SW480 (cell line): ENCODE measurements at regions not wholly inside any gene's neighbourhood (a gene's known extent, or its start where the extent isn't known, plus 50 kb on each side); places are given as distances from the start of the nearest gene placed in this dataset.
"Not testable (repeated sequence)": the region's sequence is repeated elsewhere in the genome, so short reads cannot be mapped to it uniquely, and the experiment has no call there.

Source experiments
- DNase-seq: peaks from one replicate; pipeline ENCODE4 v3.0.0-alpha.2; 2016; ENCODE audit warnings: low spot score

DNA sequence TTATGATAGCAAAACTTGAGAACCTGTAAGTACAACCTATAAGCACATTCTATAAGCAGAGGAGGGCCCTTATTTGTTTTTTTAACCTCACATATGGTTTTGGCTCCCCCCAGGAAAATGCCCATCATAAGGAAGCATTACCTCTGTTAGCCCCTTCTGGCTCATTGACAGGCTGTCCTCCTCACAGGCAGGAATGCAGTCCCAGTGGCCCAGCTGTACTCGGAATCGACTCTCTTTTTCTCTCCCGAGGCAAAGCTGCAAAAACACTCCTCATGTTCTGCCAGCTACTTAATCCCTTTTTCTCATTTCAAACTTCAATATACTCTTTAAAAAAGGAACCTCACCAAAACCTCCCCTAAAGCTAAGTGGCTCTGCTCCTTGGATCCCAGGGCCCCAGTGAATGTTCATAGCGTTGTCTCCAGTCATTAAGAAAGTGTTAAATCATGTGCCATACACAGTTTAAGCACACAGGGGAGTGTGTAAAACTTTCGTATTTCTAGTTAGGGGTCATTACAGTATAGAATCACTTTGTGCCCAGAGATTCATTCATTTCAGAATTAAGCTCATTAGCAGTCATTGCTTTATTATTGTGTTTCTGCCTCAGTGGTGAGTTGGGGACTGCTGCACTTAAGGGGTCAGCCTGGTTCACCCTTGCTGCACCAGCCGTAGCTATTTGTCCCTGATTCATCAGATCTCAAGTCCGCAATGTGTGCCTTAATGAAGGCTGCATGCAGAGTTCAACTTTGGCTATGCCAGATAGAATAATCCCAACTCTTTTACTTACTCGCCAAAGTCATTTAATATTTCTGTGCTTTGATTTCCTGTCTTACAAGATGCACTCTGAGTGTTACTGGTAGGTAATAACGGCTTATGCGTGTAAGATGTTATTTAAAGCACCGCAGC lies 57.6 kb downstream of the JRKL start:
- DNase-seq = no peak

DNA sequence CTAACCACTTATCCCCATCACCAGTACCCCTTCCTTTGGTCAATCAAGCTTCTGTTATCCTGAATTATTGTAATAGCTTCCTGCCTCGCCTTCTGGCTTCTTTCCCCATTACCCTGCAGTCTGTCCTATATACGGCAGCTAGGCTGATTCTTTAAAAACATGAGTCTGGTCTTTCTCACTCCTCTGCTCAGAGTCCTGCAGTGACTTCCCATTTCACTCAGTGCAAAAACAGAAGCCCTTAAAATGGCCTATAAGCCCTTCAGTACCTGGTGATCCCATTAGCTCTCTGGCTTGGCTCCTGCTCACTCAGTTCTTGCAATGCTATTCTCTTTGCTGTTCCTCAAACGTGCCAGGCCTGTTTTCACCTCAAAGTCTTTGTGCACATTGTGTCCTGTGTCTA lies 58.4 kb downstream of the JRKL start:
- DNase-seq = no peak

DNA sequence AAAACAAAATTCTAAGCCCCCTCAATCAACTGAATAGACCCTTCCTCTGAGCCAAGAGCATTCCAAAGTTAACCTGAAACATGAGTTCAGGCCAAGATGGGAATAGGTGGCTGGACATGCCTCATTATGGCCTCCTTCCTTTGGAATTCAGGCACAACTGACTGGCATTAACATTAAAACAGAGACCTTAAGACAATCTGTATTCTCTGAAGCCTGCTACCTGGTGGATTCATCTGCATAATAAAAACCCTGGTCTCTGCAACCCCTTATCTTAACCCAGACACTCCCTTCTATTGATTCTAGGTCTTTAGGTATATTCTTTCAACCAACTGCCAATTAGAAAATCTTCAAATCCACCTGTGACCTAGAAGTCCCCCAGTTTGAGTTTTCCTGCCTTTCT lies 66.3 kb downstream of the JRKL start:
- no peak for DNase-seq

DNA sequence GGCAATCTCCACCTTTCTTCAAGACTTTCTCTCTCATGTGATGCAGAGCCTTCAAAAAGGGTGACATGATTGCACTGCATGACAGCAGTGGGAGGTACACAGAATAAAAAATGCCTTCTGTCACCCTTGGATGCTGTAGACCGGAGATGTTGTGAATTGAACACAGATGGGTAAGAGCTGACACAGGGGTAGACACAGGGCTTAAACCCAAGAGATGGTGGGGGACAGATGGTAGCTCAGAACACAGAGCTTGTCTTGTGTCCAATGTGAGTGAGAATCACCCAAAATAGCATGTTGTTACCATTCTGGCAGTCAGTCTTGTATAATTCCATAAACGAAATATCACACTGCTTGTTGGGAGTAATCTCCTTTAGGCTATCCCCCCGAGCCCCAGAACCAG lies 69.9 kb downstream of the JRKL start:
- no peak for DNase-seq

DNA sequence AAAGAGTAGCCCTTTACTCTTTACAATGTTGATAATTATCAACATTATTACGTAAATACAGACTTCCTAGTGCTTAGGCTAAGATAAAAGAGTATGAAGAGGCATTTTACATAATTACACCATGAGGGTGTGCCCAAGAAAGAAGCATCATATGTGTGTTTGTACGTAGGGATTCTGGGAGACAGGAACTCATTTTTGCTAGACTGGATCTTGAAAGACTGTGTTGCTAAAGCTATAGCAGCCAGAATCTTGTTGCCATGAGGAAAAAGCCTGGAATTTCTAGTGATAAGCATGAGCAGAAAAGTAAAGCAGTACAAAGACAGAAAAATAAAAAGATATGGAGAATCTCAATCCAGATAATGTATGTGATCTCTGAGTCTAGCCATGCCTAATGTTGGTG lies 72.1 kb downstream of the JRKL start:
- DNase-seq = no peak

DNA sequence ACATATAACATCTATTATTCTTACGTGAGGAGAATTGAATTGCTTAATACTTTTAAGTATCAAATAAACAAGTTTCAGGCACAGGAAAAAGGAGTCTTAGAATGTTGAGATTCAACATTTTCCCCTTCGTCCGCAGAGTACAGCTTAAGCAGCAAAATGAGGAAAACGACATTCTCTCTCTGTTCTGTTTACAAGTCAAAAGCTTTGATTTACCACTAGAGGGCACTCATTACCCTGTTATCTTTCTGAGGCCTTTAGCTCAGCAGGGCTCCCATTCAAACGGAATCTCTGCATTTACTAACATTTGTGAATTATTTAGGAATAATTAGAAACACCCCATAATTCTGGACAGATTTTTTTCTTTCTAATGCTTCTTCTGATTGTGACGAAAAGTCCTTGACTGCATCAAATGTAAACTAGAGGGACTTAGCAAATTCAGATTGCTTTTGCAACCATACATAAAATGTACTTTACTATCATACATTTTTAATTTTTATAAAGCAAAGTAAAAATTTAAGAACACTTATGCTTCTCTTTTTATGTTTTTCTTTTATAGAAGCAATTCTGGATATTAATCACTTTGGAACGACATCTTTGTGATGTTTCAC lies 75.0 kb downstream of the JRKL start:
- peak; percentile 87 for DNase-seq

DNA sequence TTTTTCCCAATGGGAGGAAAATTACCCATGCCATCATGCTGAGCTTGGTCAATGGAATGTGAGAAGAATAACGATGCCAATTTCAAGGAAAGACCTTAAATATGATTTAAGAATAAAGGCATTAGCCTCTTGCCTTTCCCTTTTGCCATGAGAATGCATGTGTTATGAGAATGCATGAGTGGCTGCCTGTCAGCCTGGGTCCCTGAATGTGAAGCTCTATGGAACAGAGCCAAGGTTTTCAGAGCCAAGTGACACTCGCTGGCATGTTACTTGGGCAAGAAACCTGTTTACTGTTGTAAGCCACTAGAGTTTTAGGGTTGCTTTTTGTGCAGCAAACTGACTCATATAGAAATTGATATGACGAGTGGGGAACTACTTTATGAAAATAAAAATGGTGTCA lies 75.7 kb downstream of the JRKL start:
- DNase-seq = no peak

DNA sequence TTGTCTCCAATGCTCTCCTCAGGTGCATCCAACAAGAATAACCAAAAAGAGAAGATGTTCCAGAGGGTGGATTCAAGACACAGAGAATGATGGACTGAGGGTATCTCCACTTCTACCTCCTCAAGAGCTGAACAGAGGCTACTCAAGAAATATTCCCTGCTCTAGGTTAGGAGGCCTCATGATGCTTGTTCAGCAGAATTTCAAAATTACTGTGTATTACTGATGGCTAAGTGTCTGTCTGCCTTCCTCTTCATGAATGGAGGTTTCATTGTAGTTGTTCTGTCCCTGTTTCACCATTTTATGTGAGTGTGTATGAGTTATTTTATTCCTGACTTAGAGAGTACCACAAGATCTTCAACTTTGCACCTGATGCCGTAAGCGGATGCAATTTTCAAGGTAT lies 76.8 kb downstream of the JRKL start:
- no peak for DNase-seq

DNA sequence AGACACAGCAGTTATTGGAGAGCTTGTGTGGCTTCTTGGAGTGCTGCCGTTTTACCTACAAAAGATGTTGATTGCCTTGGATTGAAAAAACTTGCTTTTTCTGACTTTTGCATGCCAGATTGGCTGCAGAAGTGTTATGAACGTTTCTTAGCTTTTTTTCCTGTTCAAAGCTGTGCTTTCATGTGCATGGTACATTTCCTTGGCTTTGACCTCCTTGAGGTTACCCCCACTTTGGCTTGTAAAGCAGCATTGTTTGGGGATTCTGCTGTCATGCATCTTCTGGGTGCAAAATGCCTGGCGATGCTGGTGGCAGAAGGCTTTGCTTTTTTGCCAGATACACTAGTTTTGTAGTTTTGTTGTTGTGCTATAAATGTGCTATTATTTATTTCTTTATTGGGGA lies 80.0 kb downstream of the JRKL start:
- DNase-seq = no peak

DNA sequence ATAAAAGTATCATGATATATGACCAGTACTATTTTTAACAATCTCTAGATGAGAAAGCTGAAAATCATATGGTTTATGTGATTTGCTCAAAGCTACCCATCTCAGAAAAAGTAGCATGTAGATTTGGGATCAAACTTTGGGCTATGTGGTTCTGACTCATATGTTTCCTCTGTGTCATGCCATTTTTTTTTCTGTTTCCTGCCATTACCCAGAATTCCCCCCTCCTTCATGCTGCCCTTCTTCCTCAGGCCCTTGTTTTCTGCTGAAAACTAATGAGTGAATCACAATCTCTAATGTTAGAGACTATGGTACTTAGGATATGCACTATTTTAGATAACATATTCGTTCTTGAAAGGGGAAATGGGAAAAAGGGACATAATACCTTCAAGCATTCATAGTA lies 80.7 kb downstream of the JRKL start:
- no peak for DNase-seq

DNA sequence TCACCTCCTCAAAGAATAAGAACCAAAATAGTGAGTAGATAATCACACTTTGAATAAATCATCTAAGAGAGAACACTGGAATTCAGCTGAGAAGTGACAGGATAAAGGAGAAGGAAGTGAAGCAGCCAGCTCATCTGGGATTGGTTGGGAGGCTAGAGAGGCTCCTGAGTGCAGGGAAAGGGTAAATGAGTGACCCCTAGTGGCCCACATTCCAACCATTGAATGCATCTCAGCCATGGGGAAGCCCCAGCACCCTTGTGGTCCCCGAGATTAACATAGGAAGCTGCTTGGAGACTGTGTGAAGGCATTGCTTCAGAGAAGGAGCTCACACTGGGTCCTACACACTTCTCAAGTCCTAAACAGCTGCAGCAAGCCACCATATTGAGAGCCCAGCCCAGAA lies 82.3 kb downstream of the JRKL start:
- no peak for DNase-seq

DNA sequence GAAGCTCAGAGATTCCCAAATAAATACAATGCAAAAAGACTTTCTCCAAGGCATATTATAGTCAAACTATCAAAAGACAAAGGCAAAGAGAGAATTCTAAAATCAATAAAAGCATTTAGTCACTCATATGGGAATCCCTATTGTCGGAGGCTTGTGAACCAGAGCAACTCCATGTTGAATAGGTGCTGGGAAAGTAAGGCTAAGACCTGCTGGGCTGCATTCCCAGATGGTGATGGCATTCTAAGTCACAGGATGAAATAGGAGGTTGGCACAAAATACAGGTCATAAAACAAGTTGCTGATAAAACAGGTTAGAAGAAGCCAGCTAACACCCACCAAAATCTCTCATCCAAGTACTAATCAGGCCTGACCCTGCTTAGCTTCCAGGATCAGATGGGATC lies 84.5 kb downstream of the JRKL start:
- DNase-seq = no peak

DNA sequence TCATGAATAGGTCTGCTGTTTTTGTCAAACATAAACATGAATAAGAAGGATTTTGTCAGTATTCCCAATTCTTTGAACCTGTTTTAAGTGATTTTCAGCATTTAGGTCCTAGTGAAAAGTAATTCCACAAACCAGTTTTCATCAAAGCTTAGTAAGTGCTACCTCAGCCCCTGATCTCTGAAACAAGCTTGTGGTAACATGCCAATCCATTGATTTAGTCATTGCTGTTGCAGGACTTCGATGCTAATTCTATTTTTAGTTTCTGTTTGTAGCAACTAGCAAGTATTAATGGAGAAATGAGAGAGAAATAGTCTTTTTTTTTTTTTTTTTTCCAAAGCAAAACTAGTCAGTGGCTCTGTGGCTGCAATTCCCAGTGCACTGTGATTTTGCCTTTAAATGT lies 91.4 kb downstream of the JRKL start:
- DNase-seq = no peak

DNA sequence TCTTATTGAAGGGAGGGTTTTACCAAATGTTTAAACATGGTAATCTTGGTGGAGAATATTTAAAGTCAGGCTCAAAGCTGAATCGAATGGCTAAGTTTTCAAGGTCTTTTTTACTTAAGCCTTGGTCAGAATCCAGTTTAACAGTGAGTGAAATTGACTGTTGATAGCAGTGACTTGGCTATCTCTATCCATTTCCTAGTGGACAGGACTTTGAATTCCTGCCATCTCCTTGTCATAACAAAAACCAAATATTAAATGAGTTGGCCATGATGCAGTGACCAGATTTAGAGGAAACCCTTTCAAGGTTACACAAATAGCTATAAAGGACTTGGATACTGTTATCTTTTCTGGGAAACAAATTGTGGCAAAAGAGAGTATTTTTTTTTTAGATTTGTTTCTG lies 92.0 kb downstream of the JRKL start:
- DNase-seq = no peak

DNA sequence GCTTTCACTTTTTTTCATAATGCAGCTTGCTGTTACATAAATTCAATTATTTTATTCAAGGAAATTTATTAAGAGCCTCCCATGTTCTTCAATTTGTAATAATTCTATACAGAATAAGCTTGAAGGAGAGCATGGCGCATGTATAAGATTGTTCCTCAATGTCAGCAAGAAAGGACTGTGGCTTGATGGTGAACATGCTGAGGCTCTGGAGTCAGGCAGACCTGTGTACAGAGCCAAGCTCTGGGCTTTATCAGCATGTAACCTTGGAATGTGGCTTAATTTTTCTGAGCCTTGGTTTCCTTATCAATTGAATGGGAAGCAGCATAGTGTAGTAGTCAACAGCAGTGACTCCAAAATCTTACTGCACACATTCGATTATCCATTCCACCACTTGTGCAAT lies 92.4 kb downstream of the JRKL start:
- DNase-seq = no peak

DNA sequence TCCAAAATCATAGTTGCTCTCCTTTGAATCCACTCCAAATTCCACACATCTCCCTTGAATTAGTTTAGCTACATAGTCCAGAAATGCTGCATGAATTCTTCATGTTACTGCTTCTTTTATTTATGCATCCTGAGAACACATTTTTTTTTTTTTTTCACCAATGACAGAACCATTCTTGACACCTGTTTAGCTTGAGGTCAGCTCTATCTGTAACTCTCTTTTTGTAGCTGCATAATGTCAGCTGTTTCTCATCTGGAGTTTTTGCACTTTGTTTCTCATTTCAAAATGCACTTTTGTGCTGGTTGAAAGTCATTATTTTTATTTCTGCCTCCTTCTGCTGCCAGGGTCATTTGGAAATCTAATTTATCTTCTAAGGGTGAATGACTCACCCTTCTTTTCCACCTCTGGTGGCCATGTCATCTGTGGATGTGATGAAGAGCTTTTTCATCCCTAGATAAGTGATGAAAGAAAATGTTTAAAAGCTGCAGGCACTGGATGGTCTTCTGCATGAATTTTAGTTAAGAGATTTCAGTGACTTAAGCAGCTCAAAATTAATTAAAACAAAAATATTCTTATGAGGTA lies 93.7 kb downstream of the JRKL start:
- no peak for DNase-seq

DNA sequence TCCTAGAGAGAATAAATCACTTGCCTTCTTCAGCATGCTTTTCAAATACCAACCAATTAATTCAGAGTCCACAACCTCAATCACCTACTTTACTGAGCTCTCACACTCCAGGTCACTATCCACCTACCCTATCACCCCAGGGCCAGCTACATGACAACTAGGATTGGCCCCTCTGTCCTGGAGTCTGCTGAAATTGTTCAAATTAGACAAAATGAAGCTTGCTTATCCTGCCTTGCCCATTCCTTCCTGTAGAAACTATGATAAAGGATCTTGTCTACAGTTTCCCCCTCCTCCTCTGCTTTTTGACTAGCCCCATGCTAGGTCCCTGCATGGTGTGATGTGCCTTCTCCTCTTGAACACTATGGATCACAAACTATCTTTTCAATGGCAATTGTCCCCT lies 94.5 kb downstream of the JRKL start:
- no peak for DNase-seq

DNA sequence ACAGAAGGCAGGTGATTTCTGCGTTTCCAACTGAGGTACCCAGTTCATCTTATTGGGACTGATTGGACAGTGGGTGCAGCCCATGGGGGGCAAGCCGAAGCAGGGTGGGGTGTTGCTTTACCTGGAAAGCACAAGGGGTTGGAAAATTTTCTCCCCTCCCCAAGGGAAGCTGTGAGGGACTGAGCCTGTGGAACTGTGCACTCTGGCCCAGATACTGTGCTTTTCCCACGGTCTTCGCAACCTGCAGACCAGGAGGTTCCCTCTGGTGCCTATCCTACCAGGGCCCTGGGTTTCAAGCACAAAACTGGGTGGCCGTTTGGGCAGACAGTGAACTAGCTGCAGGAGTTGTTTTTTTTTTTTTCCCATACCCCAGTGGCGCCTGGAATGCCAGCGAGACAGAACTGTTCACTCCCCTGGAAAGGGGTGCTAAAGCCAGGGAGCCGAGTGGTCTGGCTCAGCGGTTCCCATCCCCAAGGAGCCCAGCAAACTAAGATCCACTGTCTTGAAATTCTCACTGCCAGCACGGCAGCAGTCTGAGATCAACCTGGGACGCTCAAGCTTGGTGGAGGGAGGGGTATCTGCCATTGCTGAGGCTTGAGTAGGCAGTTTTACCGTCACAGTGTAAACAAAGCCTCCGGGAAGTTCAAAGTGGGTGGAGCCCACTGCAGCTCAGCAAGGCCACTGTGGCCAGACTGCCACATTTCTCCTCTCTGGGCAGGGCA lies 97.2 kb downstream of the JRKL start:
- DNase-seq = peak; percentile 46

DNA sequence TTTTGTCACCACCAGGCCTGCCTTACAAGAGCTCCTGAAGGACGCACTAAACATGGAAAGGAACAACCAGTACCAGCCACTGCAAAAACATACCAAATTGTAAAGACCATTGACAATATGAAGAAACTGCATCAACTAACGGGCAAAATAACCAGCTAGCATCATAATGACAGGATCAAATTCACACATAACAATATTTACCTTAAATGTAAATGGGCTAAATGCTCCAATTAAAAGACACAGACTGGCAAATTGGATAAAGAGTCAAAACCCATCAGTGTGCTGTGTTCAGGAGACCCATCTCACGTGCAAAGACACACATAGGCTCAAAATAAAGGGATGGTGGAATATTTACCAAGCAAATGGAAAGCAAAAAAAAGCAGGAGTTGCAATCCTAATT lies 99.1 kb downstream of the JRKL start:
- not testable (repeated sequence) for DNase-seq

DNA sequence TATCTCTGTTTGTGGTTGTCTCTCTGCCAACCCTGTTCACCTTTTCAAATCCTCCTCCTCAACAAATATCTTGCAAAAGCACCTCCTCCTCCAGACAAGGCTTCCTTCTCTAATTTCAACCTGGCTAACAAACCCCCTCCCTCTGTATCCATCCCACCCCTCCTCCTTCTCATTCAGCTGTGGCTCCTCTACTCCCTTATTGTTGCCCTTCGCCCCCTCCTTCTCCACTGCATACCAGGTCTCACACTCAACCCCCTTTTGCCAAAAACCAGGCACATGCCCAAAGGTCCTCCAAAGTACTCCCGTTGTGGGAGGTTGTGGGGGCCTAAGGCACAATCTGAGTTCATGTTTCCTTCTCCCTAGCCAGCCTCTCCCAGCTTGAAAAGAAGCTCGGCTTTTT lies 110.6 kb downstream of the JRKL start:
- DNase-seq = no peak

DNA sequence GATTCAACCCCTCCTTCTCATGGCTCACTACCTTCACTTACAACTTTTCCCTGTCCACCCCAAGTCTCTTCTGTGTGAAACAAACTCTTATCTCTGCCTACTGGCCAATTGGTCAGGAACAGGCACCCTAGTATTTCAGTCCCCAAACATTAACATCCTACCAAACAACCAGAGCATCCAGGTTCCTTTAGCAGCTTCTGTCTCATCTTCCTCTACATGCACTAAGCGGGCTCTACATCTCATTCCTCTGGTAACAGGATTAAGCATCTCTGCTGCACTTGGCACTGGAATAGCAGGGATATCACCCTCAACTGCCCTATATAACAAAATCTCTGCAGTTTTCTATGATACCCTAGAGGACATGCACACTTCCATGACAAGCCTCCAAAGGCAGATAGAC lies 116.2 kb downstream of the JRKL start:
- no peak for DNase-seq

DNA sequence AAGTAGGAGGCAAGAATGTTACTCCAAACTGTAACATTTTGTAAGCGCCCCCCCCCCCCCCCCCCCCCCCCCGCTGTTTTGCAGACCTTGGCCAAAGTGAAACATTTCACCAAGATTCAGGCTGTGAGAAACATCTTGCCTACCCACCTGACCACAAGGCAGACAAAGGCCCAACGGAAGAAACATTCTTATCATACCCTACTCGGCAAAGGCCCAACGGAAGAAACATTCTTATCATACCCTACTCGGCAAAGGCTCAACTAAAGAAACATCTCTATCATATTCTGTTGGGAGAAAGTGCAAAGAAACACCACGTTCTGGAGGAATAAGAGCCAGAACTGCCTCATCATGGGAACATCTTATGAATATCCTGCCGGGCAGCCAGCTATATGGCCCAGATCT lies 117.1 kb downstream of the JRKL start:
- DNase-seq = no peak

DNA sequence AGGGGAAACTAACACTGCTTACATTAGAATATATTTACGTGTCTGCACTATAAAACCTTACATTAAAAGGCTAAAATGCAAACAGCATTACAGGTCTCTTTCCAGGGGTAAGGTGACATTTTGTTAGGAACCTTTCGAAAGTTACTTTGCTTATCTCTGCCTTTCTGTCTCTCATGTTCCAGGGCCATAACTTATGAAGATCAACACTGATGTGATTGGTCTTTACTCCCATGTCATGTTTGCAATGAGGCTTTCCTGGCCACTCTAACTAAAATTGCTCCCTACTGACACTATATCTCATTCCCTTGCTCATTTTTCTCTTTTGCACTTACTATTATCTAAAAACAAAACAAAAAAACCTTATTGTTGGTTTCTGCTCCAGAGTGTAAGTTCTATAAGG lies 119.0 kb downstream of the JRKL start:
- DNase-seq = no peak
